Astrocyte (in vitro differentiated cells and primary cell): ENCODE measurements at regions not wholly inside any gene's neighbourhood (a gene's known extent, or its start where the extent isn't known, plus 50 kb on each side); places are given as distances from the start of the nearest gene placed in this dataset.

Source experiments
- DNase-seq: peaks from one replicate; pipeline ENCODE4 v3.0.0-alpha.2; 2010; ENCODE audit warnings: low read depth
- FAIRE-seq: peaks from 2 replicates; lab custom pipeline; 2011; peaks lifted over from hg19 to GRCh38; lab: Jason Lieb, UNC
- H2AFZ ChIP-seq: 2 replicates; pipeline ENCODE4 v1.6.0; 2012; ENCODE audit warnings: low read depth, low read length, inconsistent platforms
- H3K27ac ChIP-seq: 2 replicates; pipeline ENCODE4 v1.5.1; 2011; ENCODE audit warnings: low read depth, low read length, inconsistent platforms
- H3K27me3 ChIP-seq: 2 replicates; pipeline ENCODE4 v1.6.0; 2011; ENCODE audit warnings: low read length, inconsistent platforms; ENCODE audit not compliant: insufficient read depth
- H3K36me3 ChIP-seq: 2 replicates; pipeline ENCODE4 v1.5.1; 2011; ENCODE audit warnings: low read length, inconsistent platforms; ENCODE audit not compliant: insufficient read depth
- H3K4me1 ChIP-seq: 2 replicates; pipeline ENCODE4 v1.5.1; 2011; ENCODE audit warnings: low read length, inconsistent platforms; ENCODE audit not compliant: insufficient read depth
- H3K4me2 ChIP-seq: 2 replicates; pipeline ENCODE4 v1.6.0; 2012; ENCODE audit warnings: low read length, inconsistent platforms
- H3K4me3 ChIP-seq: 2 replicates; pipeline ENCODE4 v1.5.1; 2011; ENCODE audit warnings: low read depth, mild to moderate bottlenecking, low read length, inconsistent platforms; ENCODE audit not compliant: insufficient read depth
- H3K79me2 ChIP-seq: 2 replicates; pipeline ENCODE4 v1.6.0; 2012; ENCODE audit warnings: mild to moderate bottlenecking, low read length, inconsistent platforms; ENCODE audit not compliant: insufficient read depth
- H3K9ac ChIP-seq: 2 replicates; pipeline ENCODE4 v1.6.0; 2012; ENCODE audit warnings: mild to moderate bottlenecking, low read length, inconsistent platforms
- H3K9me3 ChIP-seq: 2 replicates; pipeline ENCODE4 v1.5.1; 2012; ENCODE audit warnings: low read depth, mild to moderate bottlenecking, low read length, inconsistent platforms; ENCODE audit not compliant: insufficient read depth
- H4K20me1 ChIP-seq: 2 replicates; pipeline ENCODE4 v1.6.0; 2012; ENCODE audit warnings: low read length, inconsistent platforms; ENCODE audit not compliant: insufficient read depth
- H3K27ac Mint-ChIP-seq: one replicate; pipeline ENCODE4 v1.8.0; 2021; ENCODE audit warnings: mild to moderate bottlenecking, mixed read lengths; ENCODE audit not compliant: unreplicated experiment
- H3K27me3 Mint-ChIP-seq: one replicate; pipeline ENCODE4 v1.8.0; 2021; ENCODE audit warnings: low read depth, mixed read lengths; ENCODE audit not compliant: unreplicated experiment
- H3K36me3 Mint-ChIP-seq: one replicate; pipeline ENCODE4 v1.8.0; 2021; ENCODE audit warnings: low read depth, mixed read lengths; ENCODE audit not compliant: unreplicated experiment
- H3K4me1 Mint-ChIP-seq: one replicate; pipeline ENCODE4 v1.8.0; 2021; ENCODE audit warnings: low read depth, mixed read lengths; ENCODE audit not compliant: unreplicated experiment
- H3K4me3 Mint-ChIP-seq: one replicate; pipeline ENCODE4 v1.8.0; 2021; ENCODE audit warnings: mild to moderate bottlenecking, moderate library complexity, mixed read lengths; ENCODE audit not compliant: unreplicated experiment
- H3K9me3 Mint-ChIP-seq: one replicate; pipeline ENCODE4 v1.8.0; 2021; ENCODE audit warnings: mild to moderate bottlenecking, mixed read lengths; ENCODE audit not compliant: unreplicated experiment
- CTCF ChIP-seq: IDR thresholded peaks from 2 replicates; pipeline ENCODE4 v1.5.1; 2011; ENCODE audit warnings: low read depth, mild to moderate bottlenecking, inconsistent platforms, low read length, moderate library complexity; ENCODE audit not compliant: insufficient read depth
- EZH2 ChIP-seq: IDR thresholded peaks from 2 replicates; pipeline ENCODE4 v1.6.1; 2012; ENCODE audit warnings: mild to moderate bottlenecking, low read length, inconsistent platforms; ENCODE audit not compliant: insufficient read depth

GRCh38 chr9:23594421-23594820 is 231.6 kb downstream of the ELAVL2 start:
- Mint-ChIP-seq H3K4me1 (peaks cover 9% of the 10 kb centered on the region), H3K27ac (no peak overlapping the region), H3K4me3 (no peak overlapping the region), H3K9me3 (no peaks in the 10 kb centered on the region), H3K36me3 (no peaks in the 10 kb centered on the region), H3K27me3 (no peaks in the 10 kb centered on the region)
- H2AFZ ChIP-seq = no peak overlapping the region
- no peak for TF ChIP-seq CTCF
- no peak for TF ChIP-seq EZH2
- H3K27me3 ChIP-seq = no peaks in the 10 kb centered on the region
- H3K4me2 ChIP-seq = no peak overlapping the region
- H3K9ac ChIP-seq = no peak overlapping the region
- H4K20me1 ChIP-seq = no peaks in the 10 kb centered on the region
- no peaks in the 10 kb centered on the region for H3K79me2 ChIP-seq
- no peak overlapping the region for H3K27ac ChIP-seq
- H3K36me3 ChIP-seq = no peaks in the 10 kb centered on the region
- no peak for FAIRE-seq
- no peak for DNase-seq
- H3K9me3 ChIP-seq = no peaks in the 10 kb centered on the region
- H3K4me1 ChIP-seq = no peaks in the 10 kb centered on the region
- H3K4me3 ChIP-seq = no peak overlapping the region

GRCh38 chr9:23596913-23597634 is 229.0 kb downstream of the ELAVL2 start:
- no peaks in the 10 kb centered on the region for H3K9me3 ChIP-seq
- FAIRE-seq (no peak), DNase-seq (no peak)
- H3K4me1 ChIP-seq = no peaks in the 10 kb centered on the region
- H4K20me1 ChIP-seq = no peaks in the 10 kb centered on the region
- no peak overlapping the region for H3K27ac ChIP-seq
- H2AFZ ChIP-seq = no peak overlapping the region
- H3K4me2 ChIP-seq = no peak overlapping the region
- H3K27ac Mint-ChIP-seq = no peak overlapping the region
- H3K4me3 Mint-ChIP-seq = no peak overlapping the region
- H3K36me3 ChIP-seq = no peaks in the 10 kb centered on the region
- no peak overlapping the region for H3K9ac ChIP-seq
- no peaks in the 10 kb centered on the region for H3K27me3 ChIP-seq
- TF ChIP-seq CTCF = no peak
- TF ChIP-seq EZH2 = no peak
- no peaks in the 10 kb centered on the region for H3K79me2 ChIP-seq
- no peaks in the 10 kb centered on the region for H3K27me3 Mint-ChIP-seq
- H3K4me1 Mint-ChIP-seq = peaks cover 3% of the 10 kb centered on the region
- H3K4me3 ChIP-seq = no peak overlapping the region
- H3K9me3 Mint-ChIP-seq = no peaks in the 10 kb centered on the region
- no peaks in the 10 kb centered on the region for H3K36me3 Mint-ChIP-seq

GRCh38 chr9:23598994-23599393 is 227.0 kb downstream of the ELAVL2 start:
- no peaks in the 10 kb centered on the region for H3K9me3 Mint-ChIP-seq
- Histone ChIP-seq H3K79me2 (no peaks in the 10 kb centered on the region), H3K4me3 (no peak overlapping the region), H4K20me1 (no peaks in the 10 kb centered on the region), H3K4me2 (no peak overlapping the region), H3K4me1 (no peaks in the 10 kb centered on the region), H3K27ac (no peak overlapping the region), H3K9ac (no peak overlapping the region), H2AFZ (no peak overlapping the region), H3K27me3 (no peaks in the 10 kb centered on the region), H3K36me3 (no peaks in the 10 kb centered on the region), H3K9me3 (no peaks in the 10 kb centered on the region)
- no peak overlapping the region for H3K27ac Mint-ChIP-seq
- no peaks in the 10 kb centered on the region for H3K27me3 Mint-ChIP-seq
- TF ChIP-seq EZH2 = no peak
- TF ChIP-seq CTCF = no peak
- FAIRE-seq = no peak
- H3K4me1 Mint-ChIP-seq = peaks cover 5% of the 10 kb centered on the region
- H3K36me3 Mint-ChIP-seq = peaks cover 4% of the 10 kb centered on the region
- H3K4me3 Mint-ChIP-seq = no peak overlapping the region
- DNase-seq = no peak
